Activated T-cell treated with anti-CD3 and anti-CD28 coated beads for 24 hours (primary cell): ENCODE measurements at regions not wholly inside any gene's neighbourhood (a gene's known extent, or its start where the extent isn't known, plus 50 kb on each side); places are given as distances from the start of the nearest gene placed in this dataset.

ENCODE experiments used
- DNase-seq: peaks from one replicate; pipeline ENCODE4 v3.0.0-alpha.2; 2020; ENCODE audit warnings: low read depth

DNA sequence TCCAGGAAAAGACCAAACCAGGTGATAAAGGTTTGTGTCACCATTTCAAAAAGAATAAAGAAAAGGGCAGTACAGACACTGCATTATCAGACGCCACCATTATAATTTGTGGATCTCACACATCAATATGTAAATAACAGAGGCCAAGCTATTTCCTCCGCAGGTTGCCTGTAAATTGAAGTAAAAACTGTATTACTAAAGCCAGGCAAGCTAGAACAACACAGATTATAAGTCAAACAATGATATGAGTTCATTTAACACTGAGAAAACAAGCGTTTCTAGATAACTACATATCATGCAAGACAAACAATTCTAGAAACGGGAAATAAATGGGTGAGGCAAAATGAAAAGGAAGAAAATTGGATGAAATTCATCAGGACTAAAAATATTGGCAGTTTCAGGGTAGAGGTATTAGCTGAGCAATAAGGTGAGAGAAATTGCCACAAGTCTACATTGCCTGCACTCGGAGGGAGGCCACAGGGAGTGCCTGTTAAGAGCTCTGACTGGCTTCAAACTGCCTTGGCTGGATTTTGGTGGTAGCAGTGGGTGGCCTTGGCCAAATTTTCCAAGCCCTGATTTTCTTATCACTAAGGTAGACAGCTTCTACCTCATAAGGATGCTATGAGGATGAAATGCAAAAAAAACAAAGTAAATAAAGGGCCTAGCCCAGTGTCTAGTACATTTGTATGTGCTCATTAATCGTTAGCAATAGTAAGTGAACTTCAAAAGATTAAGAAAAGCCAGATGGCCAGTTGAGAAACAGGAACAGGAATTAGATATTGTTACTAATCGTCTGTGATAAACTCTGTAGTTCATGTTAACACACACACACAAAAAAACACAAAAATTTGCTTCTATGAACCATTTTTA lies 240.0 kb upstream of the NFE2L3 start:
- no peak for DNase-seq

DNA sequence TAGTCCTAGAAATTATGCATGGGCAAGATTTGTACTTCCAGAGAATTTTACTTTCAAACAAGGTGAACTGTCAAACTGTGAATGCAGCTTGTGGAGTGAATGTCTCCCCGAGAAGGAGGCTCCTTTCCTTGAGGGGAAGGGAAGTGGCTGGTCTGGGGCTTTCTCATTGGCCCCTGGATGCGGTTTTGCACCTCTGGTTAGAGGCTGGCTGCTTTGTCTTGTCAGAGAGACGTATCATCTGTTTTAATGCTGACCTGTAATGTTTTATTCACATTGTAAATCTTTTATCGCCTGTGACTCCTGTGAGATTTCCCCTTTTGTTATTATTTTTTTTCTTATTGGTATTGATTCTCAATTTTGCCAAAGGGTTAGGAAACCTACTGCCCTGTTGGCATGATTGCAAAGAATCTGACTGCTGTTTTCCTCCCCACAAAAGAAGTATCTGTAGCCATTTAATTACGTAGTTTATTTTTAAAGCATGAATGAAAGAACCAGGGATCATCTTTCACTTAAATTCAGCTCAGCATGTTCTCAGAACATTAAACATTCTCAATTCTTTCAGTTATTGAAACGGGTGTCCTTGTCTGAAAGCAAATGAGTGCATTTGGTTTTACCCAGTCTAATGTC lies 238.3 kb upstream of the NFE2L3 start:
- DNase-seq: no peak

DNA sequence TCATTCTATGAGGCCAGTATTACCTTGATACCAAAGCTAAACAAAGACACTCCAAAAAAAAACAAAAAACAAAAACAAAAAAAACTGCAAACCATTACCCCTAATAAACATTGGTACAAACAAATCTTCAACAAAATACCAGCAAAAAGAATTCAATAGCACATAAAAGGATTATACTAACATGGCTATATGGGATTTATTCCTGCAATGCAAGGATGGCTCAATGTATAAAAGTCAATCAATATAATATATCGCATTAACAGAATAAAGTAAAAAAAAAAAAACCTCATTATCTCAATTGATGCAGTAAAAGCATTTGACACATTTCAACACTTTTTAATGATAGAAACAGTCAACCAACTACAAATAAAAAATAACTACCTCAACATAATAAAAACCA lies 233.3 kb upstream of the NFE2L3 start:
- DNase-seq: no peak

DNA sequence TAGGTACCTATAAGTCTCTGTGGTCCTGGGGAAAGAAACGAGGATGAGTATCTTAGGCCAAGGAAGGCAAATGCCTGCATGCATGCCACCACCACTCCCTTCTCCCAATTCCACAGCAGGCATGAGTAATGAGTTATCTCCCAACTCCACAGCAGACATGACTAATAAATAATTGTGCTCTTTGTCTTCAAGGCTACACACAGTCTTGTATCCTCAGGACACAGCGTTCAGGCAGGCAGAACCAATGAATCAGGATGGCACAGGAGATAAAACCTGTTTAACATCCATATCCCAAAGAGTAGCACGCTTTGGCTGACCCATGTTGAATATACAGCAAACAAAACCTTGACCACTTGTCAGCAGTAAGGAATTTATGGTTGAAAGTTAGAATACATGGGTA lies 229.7 kb upstream of the NFE2L3 start:
- no peak for DNase-seq

DNA sequence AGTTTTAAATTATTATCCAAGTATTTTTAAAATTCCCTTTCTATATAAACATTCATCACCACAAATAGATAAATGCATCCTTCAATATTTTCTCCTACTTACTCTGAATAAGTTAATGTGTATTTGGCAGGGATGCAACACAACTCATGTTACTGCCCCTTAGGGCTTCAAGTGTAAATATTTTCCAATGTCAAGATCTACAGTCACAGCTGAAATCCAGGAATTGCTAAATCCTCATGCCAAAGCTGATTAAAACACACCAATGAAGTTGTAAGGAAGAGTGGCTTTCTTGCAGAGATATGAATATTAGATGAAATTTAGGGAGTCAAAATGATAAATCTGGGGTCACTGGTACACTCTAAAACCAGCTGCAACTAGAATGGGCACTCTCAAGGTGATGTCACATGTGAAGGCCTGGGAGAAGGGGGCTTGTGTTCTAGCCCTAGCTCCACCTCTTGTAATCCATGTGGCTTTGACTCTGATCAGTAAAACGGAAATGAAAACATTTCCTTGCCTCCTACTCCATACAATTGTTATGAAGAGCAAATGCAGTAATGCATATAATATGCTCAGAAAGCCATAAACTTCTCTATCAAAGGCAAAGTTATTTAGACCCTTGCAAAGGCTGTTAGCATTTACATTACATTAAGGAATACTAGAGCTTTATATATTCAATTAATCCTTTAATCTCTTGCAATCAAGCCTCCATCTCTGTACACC lies 228.1 kb upstream of the NFE2L3 start:
- DNase-seq: no peak

DNA sequence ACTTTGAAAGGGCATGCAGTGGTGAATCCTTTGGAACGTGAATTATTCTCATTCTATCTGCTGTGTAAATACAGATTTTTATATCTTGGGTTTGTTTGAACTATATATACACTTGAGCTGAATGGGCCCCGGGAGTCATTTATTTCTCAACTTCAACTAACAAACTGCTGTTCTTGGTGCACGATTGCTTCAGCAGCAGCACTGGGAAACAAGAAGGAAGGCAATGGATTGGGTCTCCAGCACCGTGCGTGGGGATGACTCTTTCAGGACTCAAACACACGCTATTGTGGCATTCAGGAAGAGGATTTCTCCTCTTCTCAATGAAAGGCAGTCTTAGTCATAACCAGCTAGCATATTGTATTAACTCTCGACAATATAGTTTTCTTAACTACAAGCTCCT lies 226.0 kb upstream of the NFE2L3 start:
- no peak for DNase-seq

DNA sequence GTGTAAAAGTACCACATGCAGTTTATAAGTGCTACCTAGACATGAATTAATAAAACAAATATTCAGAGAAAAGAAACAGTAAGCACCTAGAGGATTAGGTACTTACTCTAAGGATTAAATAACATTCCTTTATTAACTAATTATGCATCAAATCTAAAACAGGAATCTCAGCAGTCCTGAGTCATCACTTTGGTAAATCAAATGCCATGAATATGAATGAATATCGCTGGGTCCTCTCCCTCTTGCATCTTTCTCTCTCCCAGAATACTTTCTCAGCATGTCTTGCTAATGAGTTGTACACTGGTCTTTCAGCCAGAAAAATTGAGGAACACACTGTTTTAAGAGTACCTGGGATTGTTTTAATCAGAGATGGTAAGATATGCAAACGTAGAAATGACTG lies 225.5 kb upstream of the NFE2L3 start:
- DNase-seq: no peak

DNA sequence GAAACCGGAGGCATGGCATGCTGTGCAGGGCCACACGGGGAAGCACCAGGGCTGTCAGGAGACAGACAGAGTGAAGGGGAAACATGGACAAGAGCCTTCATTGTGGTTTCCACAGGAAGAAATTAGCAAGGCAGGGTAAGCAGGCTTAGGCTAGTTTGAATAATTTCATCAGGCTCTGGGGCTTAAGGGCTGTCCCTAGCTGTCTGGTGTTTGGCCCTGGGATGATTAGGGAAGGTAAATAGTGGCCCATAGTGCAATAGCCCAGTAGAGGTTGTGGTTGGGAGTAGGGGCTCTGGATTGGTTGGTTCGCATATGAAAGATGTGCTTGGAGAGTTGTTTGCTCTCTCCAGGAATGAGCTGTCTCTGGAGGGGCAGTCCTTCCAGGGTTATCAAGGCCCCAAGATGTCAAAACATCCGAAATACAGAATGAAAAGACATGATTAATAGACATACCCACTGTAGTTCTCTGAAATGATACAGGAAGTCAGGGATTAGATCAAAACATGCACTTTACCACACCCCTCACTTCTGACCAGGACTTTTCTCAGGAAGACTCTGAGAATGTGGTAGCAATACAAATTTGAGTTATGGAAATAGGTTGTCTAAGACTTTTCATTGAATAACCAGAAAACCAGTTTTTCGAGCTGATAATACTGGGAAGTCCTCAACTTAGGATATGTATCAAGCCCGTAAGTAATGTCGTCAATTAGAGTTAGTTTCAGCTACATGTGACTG lies 224.9 kb upstream of the NFE2L3 start:
- no peak for DNase-seq

DNA sequence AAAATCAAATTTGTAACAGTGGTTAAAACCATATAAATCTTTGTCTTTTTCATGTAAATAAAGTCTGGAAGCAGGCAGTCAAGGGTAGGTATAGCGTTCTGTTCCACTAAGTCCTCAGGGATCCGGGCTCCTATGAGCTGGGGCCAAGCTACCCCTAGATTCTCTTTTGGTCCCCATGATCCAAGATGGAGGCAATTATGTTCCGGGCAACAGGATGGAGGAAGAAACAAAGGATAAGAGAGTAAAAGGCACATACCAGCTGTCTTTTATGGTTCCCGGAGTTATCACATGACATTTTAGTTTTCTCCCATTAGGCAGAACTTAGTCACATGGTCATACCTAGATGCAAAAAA lies 224.4 kb upstream of the NFE2L3 start:
- no peak for DNase-seq

DNA sequence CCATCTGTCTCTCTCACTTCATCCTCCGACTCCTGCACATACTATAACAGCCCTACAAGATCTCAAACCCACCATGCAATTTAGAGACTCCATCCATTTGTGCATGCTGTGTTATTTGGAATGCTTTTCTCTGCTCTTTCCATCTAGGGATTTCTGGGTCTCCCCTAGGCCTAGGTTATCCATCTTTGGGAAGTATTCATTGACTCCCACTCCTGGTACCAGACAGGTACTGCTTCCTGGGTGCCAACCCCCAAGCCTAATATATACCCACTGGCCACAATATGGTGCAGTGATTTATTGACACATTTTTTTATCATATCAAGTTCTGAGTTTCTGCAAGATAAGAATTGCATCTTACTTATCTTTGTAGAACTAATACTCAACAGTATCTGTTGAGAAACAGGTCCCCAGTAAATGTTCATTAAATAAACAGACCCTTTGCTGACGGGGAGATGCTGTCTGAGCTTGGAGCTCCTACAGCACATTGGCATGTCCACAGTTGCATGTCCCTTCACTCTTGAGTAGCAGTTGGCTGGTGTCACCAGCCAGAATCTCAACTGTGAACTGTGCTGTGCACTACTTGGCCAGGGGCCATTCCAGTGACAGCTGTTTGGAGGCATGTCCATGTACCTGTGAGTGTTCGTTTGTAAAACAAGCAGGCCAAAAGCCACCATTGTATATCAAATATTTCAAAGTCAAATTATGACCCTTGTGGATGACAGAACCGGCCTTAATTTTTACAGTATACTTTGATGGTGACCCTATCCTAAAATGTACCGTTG lies 223.3 kb upstream of the NFE2L3 start:
- DNase-seq: no peak

DNA sequence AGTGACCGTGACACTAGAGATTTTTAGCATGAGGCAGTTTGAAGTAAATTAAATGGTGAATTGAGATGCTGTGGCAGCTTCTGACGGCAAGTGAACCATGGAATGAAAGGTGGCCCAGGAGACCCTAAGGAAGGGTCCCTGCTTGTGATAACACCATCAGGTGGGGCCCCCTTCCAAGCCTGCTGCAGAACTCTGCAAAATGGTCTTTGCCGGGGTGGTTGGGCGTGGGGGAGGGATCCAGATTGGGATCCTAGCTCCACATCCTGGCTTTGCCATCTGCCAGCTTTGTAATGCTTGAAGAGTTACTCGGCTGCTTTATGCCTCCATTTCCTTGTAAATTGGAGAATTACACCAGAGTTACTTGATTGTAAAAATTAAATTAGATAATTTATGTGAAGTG lies 222.6 kb upstream of the NFE2L3 start:
- no peak for DNase-seq

DNA sequence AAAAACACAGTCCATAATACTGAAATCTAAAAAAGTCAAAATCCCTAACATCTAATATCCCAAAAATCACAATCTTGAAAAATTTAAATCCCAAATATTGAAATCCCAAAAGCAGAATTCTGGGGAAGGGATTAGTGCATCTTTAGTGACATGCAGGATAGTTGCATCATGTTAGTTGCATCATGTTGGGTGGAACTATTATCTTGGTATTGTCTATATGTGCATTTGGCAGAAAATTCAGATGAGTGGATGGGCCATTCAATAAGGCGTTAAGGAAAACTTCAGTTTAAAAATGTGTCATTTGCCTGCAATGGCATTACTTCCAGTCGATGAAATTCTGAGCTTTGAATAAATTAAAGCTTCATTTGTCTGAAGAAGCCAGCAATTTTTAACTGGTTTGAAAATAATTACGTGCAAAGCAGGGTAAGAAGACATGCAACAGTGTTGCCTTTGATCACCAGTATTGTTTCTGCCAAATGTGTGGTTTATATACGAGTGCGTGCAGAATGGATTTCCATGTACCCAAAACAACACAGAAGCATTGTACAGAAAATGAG lies 221.4 kb upstream of the NFE2L3 start:
- DNase-seq: no peak

DNA sequence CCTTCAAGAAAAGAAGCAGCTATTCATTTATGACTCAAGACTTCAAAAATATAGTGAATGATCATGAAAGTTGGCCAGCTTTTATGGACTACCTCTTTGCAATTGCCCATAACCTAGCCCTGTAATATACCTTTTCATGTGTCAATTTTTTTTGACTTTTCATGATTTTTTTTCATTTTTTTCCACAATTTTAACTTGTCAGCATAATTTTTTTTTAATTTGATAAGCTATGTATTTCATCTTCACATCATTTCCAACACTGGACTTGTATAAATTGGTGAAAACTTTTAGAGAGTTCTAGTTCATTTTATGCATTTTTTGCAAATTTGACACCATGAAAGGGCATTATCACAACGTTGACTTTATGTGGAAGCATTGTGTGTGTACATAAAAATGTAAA lies 220.8 kb upstream of the NFE2L3 start:
- no peak for DNase-seq

DNA sequence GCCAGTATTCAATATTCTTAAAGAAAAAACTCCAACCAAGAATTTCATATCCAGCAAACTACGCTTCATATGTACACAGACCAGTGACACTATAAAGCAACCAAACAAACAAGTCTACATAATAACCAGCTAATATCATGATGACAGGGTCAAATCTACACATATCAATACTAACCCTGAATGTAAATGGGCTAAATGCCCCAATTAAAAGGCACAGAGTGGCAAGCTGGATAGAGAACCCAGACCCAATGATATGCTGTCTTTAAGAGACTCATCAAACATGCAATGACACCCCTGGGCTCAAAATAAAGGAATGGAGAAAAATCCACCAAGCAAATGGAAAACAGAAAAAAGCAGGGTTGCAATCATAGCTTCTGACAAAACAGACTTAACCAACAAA lies 218.1 kb upstream of the NFE2L3 start:
- DNase-seq: no peak

DNA sequence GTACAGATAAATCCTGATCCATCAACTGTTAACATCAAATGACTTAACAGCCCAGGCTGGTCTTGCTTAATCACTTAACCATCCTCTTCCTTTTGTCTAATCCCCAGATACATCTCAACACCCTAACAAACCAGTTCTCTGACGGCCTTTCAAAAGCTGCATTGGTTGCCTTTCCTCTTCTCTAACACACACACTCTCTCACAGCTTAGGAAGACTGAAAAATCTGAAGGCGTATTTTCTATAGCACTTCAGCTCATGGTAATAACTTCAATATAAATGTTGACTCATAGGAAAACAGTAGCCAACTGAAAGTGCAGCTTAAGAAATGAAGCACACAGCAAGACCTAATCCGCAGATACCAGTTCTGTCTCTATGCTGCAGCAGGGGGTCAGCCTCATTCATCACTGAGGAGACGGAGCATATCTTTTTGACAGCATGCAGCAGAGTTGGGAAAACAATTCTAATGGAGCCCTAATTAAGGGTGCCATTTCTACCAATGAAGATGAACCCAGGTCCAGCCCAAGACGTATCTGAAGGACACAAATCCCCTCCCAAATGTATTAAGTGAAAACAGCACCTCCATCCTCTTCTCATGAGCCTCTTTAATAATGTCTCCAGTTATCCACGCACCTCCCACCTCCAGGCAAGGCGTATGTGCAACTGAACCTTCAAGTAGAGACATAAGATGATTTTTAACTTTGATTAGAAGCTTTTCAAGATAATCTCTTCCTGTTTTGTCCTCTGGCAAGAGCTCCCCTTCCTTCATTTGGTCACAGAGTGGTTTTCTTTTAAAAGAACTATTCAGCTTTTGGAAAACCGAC lies 211.7 kb upstream of the NFE2L3 start:
- DNase-seq: no peak

DNA sequence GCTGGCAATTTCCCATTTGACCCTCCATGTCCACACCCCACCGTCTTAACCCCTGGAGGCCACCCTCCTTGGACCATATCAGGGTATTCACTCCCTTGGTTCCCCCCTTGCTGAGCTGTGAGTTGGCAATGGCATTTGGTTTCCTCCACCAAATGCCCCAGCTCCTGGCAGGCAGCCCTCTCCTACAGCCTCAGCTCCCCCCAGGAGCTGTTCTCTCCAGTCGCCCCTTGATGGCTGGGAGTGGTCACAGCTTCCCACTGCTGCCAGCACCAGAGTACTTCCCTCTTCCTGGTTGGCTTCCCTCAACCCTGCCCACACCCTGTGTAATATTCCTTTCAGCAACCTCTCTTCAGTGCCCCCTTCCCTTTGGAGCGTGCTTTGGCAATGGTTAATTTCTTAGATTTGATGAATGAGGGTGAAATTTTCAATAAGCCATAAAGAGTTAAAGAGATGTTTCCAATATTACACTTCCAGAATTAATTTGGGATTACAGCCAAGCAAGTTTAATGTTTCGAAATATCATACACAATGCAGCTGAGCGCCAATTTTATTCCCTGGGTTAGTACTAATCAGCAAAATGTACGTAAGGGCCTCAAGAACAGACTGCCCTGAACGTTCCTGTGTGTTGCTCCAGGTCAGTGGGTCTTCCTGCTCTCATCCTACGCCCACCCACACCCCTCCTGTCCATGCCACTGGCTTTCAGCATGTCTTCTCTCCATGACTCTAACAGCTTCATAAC lies 207.1 kb upstream of the NFE2L3 start:
- no peak for DNase-seq

DNA sequence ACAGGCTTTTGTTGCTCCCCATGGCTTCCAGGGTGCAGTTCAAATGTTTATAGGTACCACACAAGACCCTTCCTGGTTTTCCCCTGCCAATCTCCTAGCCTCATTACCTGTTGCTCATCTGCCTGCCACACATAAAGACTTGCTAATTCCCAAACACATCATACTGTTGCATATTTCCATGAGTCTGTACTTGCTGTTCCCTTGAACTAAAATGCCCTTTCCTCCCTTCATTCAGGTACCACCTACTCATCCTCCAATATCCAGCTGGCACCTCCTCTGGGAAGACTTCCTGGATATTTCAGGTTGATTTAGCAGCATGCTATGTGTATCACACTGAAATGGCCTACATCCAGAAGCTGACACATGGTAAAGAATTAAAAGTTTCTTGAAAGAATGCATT lies 206.4 kb upstream of the NFE2L3 start:
- DNase-seq: no peak

DNA sequence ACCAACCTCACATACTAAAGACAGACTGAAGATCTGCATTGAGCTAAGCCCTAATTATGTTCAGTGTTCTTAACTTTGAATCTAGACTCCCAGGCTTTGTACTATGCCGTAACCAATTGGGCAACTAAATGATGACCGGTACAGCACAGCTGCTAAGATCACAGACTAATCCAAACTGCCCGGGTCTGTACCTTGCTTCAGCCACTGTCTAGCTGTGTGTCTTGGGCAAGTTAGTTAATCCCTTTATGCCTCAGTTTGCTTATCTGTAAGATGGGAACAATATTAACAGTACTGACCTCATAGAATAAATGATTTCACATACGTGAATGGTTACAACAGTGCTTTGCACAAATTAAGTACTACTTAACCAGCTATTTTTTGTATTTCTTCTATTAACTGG lies 205.8 kb upstream of the NFE2L3 start:
- DNase-seq: no peak

DNA sequence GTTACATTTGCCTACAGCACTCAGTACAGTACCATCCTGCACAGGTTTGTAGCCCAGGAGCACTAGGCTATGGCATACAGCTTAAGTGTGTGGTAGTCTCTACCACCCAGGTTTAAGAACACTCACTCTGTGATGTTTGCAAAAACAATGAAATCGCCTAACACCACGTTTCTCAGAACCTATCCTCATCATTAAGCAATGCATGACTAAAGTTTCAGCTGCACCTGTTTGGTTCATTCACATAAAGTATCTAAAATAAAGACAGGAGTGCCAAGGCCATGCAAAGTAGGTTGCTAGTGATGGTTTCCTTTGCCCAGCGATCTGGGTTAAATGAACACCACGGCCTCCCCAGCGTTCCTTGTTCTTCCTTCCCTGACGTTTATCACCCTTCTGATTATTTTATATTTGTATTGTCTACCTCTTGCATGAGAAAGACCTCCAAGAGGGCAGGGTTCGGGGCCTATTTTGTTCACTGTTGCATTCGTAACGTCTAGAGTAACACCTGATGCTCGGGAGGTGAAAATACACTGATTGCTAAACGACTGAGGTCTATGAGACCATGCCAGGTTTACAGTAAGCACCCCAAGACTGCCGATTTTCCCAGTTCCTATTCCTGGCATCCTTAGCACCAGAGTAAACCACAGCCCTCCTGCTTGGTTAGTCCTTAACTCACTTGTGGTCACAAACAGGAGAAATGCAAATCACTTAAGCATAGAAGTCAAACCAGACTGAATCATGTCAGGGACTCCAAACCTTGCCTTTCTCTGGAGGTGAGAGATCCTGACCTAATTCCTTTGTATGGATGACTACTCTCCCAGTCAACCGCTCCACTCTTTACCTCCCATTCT lies 204.1 kb upstream of the NFE2L3 start:
- no peak for DNase-seq
